MM.1S (cell line): ENCODE measurements at regions not wholly inside any gene's neighbourhood (a gene's known extent, or its start where the extent isn't known, plus 50 kb on each side); places are given as distances from the start of the nearest gene placed in this dataset.

Experiments
- DNase-seq: peaks from one replicate; pipeline ENCODE4 v3.0.0-alpha.2; 2015
- H2AFZ ChIP-seq: fragments of 300-600 bp; sonication (generic); 2 replicates; pipeline ENCODE4 v1.6.0; 2016; ENCODE audit warnings: antibody characterized with exemption, low read length
- H3F3A ChIP-seq: fragments of 300-600 bp; sonication (generic); 2 replicates; pipeline ENCODE4 v1.6.1; 2016; ENCODE audit warnings: mild to moderate bottlenecking, antibody characterized with exemption, low read length, moderate library complexity, mixed read lengths; ENCODE audit not compliant: insufficient read depth
- H3K27ac ChIP-seq: fragments of 300-600 bp; sonication (generic); 2 replicates; pipeline ENCODE4 v1.5.1; 2016; ENCODE audit warnings: mild to moderate bottlenecking, low read length
- H3K27me3 ChIP-seq: fragments of 300-600 bp; sonication (generic); replicated peaks from 2 replicates; pipeline ENCODE4 v1.6.0; 2016; ENCODE audit warnings: low read length; ENCODE audit not compliant: insufficient read depth
- H3K36me3 ChIP-seq: fragments of 300-600 bp; sonication (generic); replicated peaks from 2 replicates; pipeline ENCODE4 v1.6.1; 2016; ENCODE audit warnings: mild to moderate bottlenecking, low read length, mixed read lengths; ENCODE audit not compliant: insufficient read depth
- H3K4me1 ChIP-seq: fragments of 300-600 bp; sonication (generic); 2 replicates; pipeline ENCODE4 v1.6.1; 2016; ENCODE audit warnings: low read length, mixed read lengths
- H3K4me2 ChIP-seq: fragments of 300-600 bp; sonication (generic); 2 replicates; pipeline ENCODE4 v1.6.0; 2016; ENCODE audit warnings: low read depth, low read length
- H3K4me3 ChIP-seq: fragments of 300-600 bp; sonication (generic); 2 replicates; pipeline ENCODE4 v1.5.1; 2016; ENCODE audit warnings: low read length, mixed read lengths
- H3K79me2 ChIP-seq: fragments of 300-600 bp; sonication (generic); 2 replicates; pipeline ENCODE4 v1.6.1; 2016; ENCODE audit warnings: mixed run types, low read length, mixed read lengths
- H3K9ac ChIP-seq: fragments of 300-600 bp; sonication (generic); 2 replicates; pipeline ENCODE4 v1.6.1; 2016; ENCODE audit warnings: low read length, mixed read lengths
- H3K9me2 ChIP-seq: fragments of 300-600 bp; sonication (generic); replicated peaks from 2 replicates; pipeline ENCODE4 v1.6.1; 2016; ENCODE audit warnings: mild to moderate bottlenecking, low read length, mixed read lengths; ENCODE audit not compliant: insufficient read depth
- H3K9me3 ChIP-seq: fragments of 300-600 bp; sonication (generic); replicated peaks from 2 replicates; pipeline ENCODE4 v1.6.1; 2016; ENCODE audit warnings: mild to moderate bottlenecking, low read length, mixed read lengths; ENCODE audit not compliant: insufficient read depth
- H4K20me1 ChIP-seq: fragments of 300-600 bp; sonication (generic); 2 replicates; pipeline ENCODE4 v1.6.1; 2016; ENCODE audit warnings: mild to moderate bottlenecking, low read length, moderate library complexity, mixed read lengths; ENCODE audit not compliant: insufficient read depth
- CTCF ChIP-seq: fragments of 300-600 bp; sonication (generic); IDR thresholded peaks from 2 replicates; pipeline ENCODE4 v1.5.1; 2016; ENCODE audit warnings: antibody characterized with exemption, low read length, mixed read lengths
- EZH2 ChIP-seq: fragments of 300-600 bp; sonication (generic); optimal IDR thresholded peaks from 2 replicates; pipeline ENCODE3; 2017; ENCODE audit warnings: low read depth, mild to moderate bottlenecking, antibody characterized with exemption, low read length, mixed read lengths
- EZH2phosphoT487 ChIP-seq: fragments of 300-600 bp; sonication (generic); IDR thresholded peaks from 2 replicates; pipeline ENCODE4 v1.6.1; 2018; ENCODE audit warnings: antibody characterized with exemption, low read length

- no peaks in the 10 kb centered on the region for H3K4me1 ChIP-seq
- no peaks in the 10 kb centered on the region for H3K36me3 ChIP-seq
- no peak overlapping the region for H3K9ac ChIP-seq
- DNase-seq, result no peak
- no peaks in the 10 kb centered on the region for H4K20me1 ChIP-seq
- no peaks in the 10 kb centered on the region for H3F3A ChIP-seq
- no peak overlapping the region for H3K4me3 ChIP-seq
- no peaks in the 10 kb centered on the region for H3K9me2 ChIP-seq
- no peak overlapping the region for H3K27ac ChIP-seq
- no peaks in the 10 kb centered on the region for H3K79me2 ChIP-seq
- no peak overlapping the region for H3K4me2 ChIP-seq
- no peaks in the 10 kb centered on the region for H3K27me3 ChIP-seq
- TF ChIP-seq EZH2, result no peak
- TF ChIP-seq EZH2phosphoT487, result no peak
- TF ChIP-seq CTCF, result no peak
- no peaks in the 10 kb centered on the region for H3K9me3 ChIP-seq
- no peak overlapping the region for H2AFZ ChIP-seq
Measured at GRCh38 chr13:29953542-29953941, 103.1 kb upstream of the UBL3 start.

DNA sequence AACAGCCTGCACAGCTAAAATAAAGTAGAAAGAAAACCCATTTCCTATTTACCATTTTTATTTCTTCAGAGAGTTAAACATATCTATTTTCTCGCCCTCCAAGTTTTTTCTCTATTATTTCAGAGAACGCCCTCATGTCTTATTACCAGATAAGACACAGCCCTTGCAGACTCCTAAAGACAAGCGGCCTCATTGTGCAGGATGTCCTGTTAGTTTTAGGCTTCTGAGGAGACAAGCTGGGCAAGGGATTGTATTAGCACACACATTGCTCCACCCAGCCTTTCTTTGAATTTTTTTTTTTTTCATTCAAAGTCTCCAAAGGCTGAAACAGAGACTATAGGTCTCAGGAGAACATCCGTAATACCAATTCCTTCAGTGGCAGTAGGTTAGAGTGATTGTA is 101.8 kb upstream of the UBL3 start:
- Histone ChIP-seq H3K4me3 (no peak overlapping the region), H3K27me3 (no peaks in the 10 kb centered on the region), H3F3A (no peaks in the 10 kb centered on the region), H3K4me2 (no peak overlapping the region), H3K9me2 (no peaks in the 10 kb centered on the region), H3K27ac (no peak overlapping the region), H3K36me3 (no peaks in the 10 kb centered on the region), H3K79me2 (no peaks in the 10 kb centered on the region), H3K4me1 (no peaks in the 10 kb centered on the region), H3K9ac (no peak overlapping the region), H4K20me1 (no peaks in the 10 kb centered on the region), H3K9me3 (no peaks in the 10 kb centered on the region), H2AFZ (no peak overlapping the region)
- no peak for TF ChIP-seq CTCF
- no peak for TF ChIP-seq EZH2phosphoT487
- TF ChIP-seq EZH2, result no peak
- no peak for DNase-seq

DNA sequence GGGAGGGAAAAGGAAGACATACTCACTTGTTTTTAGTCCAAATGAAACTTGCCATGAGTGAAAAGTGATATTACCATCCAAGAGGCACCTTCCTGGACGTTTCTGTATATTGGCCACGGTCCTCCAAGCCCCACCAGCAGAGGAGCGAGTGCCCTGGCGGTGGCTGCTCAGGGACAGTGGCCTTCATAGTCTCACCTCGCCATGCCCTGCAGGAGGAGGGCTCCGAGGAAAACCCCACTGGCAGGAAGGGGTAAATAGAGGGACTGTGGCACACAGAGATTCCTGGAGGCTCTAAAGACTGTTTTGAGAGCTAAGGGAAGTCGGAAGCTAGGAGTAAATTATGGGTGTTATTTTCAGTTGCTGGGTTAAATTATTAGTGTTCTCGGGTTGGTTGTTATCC is 98.4 kb upstream of the UBL3 start:
- Histone ChIP-seq H3K36me3 (no peaks in the 10 kb centered on the region), H3K9me3 (no peaks in the 10 kb centered on the region), H2AFZ (no peak overlapping the region), H4K20me1 (no peaks in the 10 kb centered on the region), H3K4me3 (no peak overlapping the region), H3K9ac (no peak overlapping the region), H3K4me2 (no peak overlapping the region), H3K27ac (no peak overlapping the region), H3K9me2 (no peaks in the 10 kb centered on the region), H3F3A (no peaks in the 10 kb centered on the region), H3K4me1 (no peaks in the 10 kb centered on the region), H3K27me3 (no peaks in the 10 kb centered on the region), H3K79me2 (no peaks in the 10 kb centered on the region)
- no peak for DNase-seq
- no peak for TF ChIP-seq CTCF
- TF ChIP-seq EZH2phosphoT487, result no peak
- no peak for TF ChIP-seq EZH2
